Activated CD4-positive, alpha-beta T cell treated with anti-CD3 and anti-CD28 coated beads, Interleukin-2, amount 50 U/mL, for 24 hours (primary cell): ENCODE measurements at regions not wholly inside any gene's neighbourhood (a gene's known extent, or its start where the extent isn't known, plus 50 kb on each side); places are given as distances from the start of the nearest gene placed in this dataset.
"Not testable (repeated sequence)": the region's sequence is repeated elsewhere in the genome, so short reads cannot be mapped to it uniquely, and the experiment has no call there.

Source experiments
- DNase-seq, 2 donors: peaks; one replicate each; pipeline ENCODE4 v3.0.0-alpha.2; 2020; ENCODE audit warnings: low read depth in 1 of 2, low spot score in 1 of 2

- no peak for DNase-seq
These were observed 50.8 kb upstream of the ECHDC3 start for GRCh38 chr10:11691319-11691755.

- no peak for DNase-seq
These were observed 52.0 kb upstream of the ECHDC3 start for GRCh38 chr10:11689945-11690736.

GRCh38 chr10:11688448-11688795, 53.8 kb upstream of the ECHDC3 start:
- DNase-seq: not testable (repeated sequence)

GRCh38 chr10:11687779-11688447, 54.3 kb upstream of the ECHDC3 start:
- no peak for DNase-seq

GRCh38 chr10:11687357-11687771, 54.8 kb upstream of the ECHDC3 start:
- no peak for DNase-seq

GRCh38 chr10:11685787-11686218, 56.4 kb upstream of the ECHDC3 start:
- DNase-seq: no peak

GRCh38 chr10:11684717-11685645, 57.2 kb upstream of the ECHDC3 start:
- peak; percentile 17 to 58 for DNase-seq

- not testable (repeated sequence) for DNase-seq
These were observed 57.9 kb upstream of the ECHDC3 start for GRCh38 chr10:11684341-11684716.

GRCh38 chr10:11683529-11684320, 58.5 kb upstream of the ECHDC3 start:
- no peak for DNase-seq

- no peak for DNase-seq
These were observed 59.3 kb upstream of the ECHDC3 start for GRCh38 chr10:11682851-11683250.

GRCh38 chr10:11682267-11682683, 59.9 kb upstream of the ECHDC3 start:
- no peak for DNase-seq

GRCh38 chr10:11680496-11680895, 61.7 kb upstream of the ECHDC3 start:
- DNase-seq: no peak

- no peak for DNase-seq
These were observed 62.2 kb upstream of the ECHDC3 start for GRCh38 chr10:11679946-11680345.

GRCh38 chr10:11678074-11678793, 63.9 kb upstream of the ECHDC3 start:
- no peak for DNase-seq

- no peak for DNase-seq
These were observed 64.7 kb upstream of the ECHDC3 start for GRCh38 chr10:11677480-11677879.

- no peak for DNase-seq
These were observed 62.2 kb upstream of the USP6NL start for GRCh38 chr10:11673346-11674280.

- DNase-seq: no peak
These were observed 61.4 kb upstream of the USP6NL start for GRCh38 chr10:11672836-11673235.

- no peak for DNase-seq
These were observed 58.9 kb upstream of the USP6NL start for GRCh38 chr10:11670381-11670780.
